ENCODE measurements at regions not wholly inside any gene's neighbourhood (a gene's known extent, or its start where the extent isn't known, plus 50 kb on each side); places are given as distances from the start of the nearest gene placed in this dataset.

- TF ChIP-seq CTCF (IDR thresholded peaks at IDR 0.05) (no peak), POLR2A (IDR thresholded peaks at IDR 0.05) (no peak), EP300 (IDR thresholded peaks at IDR 0.05) (no peak), POLR2AphosphoS5 (IDR thresholded peaks at IDR 0.05) (no peak)
These were observed 1238.4 kb downstream of the GRIK2 start for GRCh38 chr6:102631921-102632320.
